Skin of body (tissue), 1 donor: ENCODE measurements at regions not wholly inside any gene's neighbourhood (a gene's known extent, or its start where the extent isn't known, plus 50 kb on each side); places are given as distances from the start of the nearest gene placed in this dataset.

ENCODE experiments used
- DNase-seq: peaks from one replicate; lab custom pipeline; 2025; lab: John Stamatoyannopoulos, UW

GRCh38 chr5:53211799-53212198, 102.2 kb upstream of the MOCS2 start:
- no peak for DNase-seq

DNA sequence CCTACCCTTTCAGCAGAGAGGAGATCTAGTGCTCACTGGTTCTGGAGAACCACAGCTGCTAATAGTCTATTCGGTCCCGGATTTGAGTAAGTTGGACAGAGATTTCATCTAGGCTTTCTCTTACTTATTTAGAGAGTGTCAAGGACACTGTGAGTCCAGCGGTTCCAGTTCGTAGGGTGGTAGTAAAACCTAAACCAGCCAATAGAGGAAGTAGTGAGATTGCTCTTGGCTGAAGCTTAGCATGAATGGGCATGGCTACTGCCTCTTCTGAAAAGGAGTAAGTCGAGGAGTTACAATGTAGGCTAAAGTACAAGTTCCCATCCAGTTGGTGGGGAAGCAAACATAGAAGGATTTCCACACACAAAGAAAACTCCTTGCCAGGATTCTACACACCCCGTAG, 109.6 kb upstream of the MOCS2 start:
- DNase-seq: no peak

GRCh38 chr5:53219610-53220009, 110.1 kb upstream of the MOCS2 start:
- no peak for DNase-seq

DNA sequence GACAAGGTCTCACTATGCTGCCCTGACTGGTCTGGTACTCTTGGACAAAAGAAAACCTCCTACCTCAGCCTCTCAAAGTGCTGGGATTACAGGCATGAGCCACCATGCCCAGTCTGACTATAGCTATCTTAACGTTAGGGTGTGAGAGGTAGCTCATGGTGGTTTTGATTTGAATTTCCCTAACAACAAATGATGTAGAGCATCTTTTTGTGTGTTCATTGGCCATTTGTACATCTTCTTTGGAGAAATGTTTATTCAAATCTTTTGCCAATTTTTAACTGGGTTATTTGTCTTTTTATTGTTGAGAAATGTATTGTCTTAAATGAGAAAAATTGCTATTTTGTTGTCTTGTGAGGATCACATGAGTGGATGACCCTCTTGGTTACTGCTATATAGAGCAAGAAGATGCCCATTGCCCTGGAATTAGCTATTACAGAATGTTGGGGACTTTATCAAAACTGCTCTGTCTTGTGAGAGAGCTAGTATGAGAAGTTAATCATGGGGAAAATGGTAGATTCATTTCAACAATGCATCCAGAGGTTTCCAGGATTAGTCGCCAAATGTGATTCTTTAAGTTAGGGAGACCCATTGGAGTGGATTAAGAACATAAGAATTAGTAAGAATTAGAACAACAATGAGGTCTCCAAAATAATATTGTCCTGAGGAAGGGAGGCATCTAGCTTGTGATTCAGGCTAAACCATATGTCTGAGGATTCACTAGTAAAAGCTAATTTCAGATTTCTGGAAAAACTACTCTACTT, 124.3 kb upstream of the MOCS2 start:
- DNase-seq: no peak

DNA sequence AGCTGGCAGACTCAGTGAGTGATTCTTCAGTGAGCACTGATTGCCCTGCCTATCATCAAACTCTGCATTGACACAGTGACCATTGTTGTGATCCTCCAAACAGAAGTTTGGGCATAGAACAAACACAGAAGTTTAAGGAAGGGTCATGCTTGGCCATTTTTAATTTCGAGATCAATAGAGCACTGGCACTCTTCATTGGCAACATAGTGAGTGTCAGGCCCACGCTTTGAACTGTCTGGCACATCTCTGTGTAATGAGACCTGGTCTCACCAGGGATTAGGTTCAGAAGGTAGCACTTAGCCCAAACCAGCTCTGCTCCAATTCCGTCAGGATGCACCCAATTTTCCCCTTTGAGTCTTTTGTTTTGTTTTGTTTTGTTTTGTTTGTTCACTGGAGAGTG, 127.1 kb upstream of the MOCS2 start:
- no peak for DNase-seq

DNA sequence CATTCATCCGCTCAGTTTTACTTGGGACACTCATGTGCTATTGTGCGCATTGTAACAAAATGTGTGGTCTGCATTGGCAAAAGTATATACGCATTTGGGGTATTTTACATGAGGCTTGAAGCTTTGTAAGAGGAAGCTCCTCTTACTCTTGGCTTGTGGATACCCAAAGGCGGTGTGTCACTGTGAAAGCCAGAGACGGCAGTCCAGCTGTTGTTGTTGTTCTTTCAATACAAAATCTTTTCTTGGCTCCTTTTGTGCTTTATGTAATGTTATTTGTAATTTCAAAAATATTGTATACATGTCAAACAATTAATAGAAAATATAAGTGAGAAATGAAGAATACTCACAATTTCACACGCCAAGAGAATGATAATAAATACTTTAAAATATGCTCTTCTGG, 128.3 kb upstream of the MOCS2 start:
- DNase-seq: no peak

DNA sequence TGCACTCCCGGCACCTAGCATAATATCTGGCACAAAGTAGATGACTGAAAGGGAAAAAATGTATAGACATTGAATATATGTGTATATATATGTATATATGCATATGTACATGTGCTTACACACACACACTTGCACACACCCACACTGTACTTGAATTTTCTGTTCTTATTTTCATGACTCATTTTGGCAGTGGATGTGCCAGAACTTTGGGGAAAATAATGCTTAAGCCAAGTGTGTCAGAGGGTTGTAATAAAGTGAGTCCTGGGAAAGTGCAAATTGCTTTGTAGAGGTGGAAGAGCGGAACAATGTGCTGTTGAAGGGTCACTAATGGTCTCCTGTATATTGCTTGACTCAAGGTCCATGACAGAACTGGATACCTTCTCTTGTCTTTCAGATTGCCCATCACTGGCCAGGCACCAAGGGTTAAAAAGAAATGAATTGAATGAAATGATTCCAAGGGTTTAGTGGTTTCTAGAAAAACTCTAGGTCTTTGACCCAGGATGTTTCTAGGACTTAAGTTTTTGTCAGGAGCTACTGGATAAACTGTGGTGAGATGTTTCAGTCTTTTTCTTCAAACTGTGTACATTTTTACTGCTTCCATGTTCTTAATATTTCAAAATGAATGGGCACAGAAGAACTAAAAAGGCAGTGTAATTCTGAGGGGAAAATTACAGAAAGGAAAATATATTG, 129.9 kb upstream of the MOCS2 start:
- DNase-seq: no peak

DNA sequence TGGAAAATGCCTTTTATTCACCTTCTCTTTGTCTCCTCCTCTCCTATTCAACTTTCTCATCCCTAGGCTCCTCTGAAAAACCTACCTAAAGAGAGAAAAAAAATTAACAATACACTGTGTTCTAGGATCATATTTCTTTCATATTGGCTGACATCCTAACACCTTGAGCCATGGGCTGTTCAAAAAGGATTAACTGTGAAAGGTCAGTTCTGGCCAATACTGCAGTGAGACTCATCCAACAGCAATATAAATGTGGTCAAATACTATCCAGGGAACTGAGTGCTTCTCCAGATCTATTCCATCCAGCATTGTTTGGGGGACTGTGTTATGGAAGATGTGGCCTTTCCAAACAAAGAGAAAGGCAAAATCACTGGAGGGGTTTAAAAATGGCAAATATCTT, 131.1 kb upstream of the MOCS2 start:
- no peak for DNase-seq

DNA sequence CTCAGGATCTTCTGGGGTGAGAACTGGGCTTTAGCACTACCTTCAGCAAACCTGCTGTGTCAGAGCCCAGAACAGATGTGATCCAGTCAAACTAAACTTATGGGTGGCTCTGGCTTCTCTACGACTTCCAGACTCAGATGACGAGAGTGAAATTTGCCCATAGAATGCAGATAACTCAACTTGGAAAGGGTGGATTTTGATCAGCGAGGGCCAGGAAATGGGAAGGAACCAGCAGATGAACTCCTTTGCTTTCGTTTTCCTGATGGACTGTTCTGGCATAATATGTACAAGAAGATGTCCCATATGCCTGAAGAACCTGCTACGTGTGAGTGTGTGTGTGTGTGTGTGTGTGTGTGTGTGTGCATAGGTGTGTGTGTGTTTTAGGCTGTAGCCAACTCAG, 132.0 kb upstream of the MOCS2 start:
- no peak for DNase-seq

- DNase-seq: no peak
Measured at GRCh38 chr5:53243403-53243802, 133.8 kb upstream of the MOCS2 start.

DNA sequence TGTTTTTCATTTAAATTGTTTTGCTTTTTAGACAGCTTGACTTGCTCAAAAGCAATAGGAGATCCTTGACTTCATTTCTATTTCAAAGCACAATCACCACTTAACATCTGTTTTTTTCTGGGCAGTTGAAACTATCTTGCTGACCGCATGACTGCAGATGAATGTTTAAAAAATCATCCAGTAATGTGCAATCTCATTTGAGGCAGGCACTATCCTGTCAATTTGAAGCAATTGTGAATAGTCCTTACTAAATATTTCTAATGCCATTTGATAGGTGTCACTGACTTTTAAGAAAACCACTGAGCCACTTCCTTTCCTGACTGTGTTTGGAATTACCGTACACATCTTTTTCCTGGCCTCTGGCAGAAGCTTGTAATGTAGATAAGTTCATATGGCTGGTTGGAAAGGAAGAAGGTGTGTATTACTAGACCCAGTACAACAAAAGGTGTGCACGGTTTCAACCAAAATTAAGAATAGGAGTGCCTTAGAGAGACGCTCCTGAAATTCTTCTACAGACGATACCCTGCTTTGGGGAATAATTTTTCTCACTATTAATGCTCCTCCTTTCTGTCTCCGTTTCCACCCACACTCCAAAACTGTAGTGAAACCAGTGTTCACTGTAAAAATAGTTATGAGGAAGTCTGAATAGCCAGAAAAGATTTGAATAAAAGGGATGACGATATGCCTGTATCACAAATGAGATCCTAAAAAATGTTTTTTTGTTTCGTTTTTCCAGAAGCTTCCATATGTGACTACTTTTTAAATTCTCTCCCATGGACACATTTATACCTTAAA, 136.7 kb upstream of the MOCS2 start:
- DNase-seq: no peak

- DNase-seq: no peak
Measured at GRCh38 chr5:53249529-53250200, 140.1 kb upstream of the MOCS2 start.

DNA sequence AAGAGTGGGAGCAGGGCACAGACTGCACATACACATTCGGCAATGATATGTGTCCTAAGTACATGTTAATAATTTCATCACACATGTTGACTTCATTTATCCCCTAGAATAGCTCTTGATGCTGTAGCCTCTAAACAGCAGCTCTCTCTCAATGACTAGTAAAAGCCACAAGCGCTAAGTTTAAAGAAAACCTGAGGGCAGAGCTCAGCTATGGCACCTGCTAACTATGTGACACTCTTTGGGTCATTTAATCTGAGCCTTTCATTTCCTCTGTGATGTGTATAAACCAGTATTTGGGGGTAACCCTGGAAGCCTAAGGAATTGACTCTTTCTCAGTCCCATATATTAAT, 140.6 kb upstream of the MOCS2 start:
- DNase-seq: no peak

DNA sequence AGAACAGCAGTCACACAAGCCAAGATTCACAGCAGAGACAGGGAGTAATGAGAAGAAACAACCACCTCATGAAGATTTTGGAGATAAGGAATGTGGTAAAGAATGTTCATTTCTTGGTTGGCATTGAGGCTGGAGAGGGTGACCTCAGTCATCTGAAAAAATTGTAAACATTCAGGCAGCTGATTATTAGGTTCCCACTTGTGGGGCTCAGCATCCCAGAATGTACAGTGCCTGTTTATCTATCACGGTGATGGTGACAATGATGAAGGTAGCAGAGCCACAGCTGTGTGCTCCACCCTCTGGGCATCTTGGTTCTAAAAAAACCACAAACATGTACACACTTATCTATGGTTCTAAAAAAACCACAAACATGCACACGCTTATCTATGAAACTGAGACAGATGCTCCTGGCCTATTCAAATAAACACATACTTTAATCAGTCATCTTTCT, 143.9 kb upstream of the MOCS2 start:
- no peak for DNase-seq

- DNase-seq: no peak
Measured at GRCh38 chr5:53256746-53257145, 147.2 kb upstream of the MOCS2 start.

- DNase-seq: no peak
Measured at GRCh38 chr5:53257806-53258373, 148.3 kb upstream of the MOCS2 start.

DNA sequence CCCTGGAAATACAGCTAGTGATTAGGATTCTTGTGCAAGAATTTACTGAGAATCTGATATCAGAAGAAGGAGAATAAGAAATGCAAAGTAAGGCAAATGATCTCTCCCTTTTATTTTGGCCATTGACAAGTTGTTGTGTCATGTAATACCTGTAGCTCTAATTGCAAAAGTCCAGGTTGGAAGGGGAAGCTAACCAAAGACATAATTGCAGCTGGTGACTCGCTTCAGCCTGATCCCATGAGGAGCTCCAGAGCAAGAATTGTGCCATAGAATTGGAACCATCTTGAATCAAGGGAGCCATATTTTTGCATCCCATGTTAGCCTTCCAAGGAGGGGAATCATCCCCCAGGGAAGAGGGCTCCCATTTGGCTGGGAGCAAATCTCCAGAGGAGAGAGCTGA, 149.6 kb upstream of the MOCS2 start:
- DNase-seq: no peak

DNA sequence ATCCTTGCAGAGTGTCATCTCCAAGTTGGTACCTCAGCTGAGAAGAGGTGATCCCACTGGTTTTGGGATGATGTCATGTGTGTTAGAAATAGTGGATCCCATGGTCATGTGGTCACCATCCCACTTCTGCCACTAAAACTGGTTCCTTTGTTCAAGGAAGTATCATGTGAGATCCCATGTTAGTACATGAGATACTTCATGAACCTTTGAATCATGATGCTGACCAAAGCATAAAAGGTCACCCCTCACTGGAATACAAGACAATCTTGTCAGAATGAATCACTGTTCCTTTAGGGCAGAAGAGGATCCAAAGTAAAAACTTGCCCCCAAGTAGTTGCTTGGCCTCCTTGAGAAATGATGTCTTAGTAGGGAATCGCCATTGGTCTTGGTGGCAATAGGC, 150.9 kb upstream of the MOCS2 start:
- DNase-seq: no peak

- no peak for DNase-seq
Measured at GRCh38 chr5:53261245-53261644, 151.7 kb upstream of the MOCS2 start.

GRCh38 chr5:53262348-53262970, 152.9 kb upstream of the MOCS2 start:
- DNase-seq: no peak

- DNase-seq: no peak
Measured at GRCh38 chr5:53263151-53263550, 153.6 kb upstream of the MOCS2 start.
